Kidney epithelial cell (primary cell): ENCODE measurements at regions not wholly inside any gene's neighbourhood (a gene's known extent, or its start where the extent isn't known, plus 50 kb on each side); places are given as distances from the start of the nearest gene placed in this dataset.

Experiments
- DNase-seq: peaks from one replicate; pipeline ENCODE4 v3.0.0-alpha.2; 2010; ENCODE audit warnings: low read depth
- H3K27me3 ChIP-seq: 2 replicates; pipeline ENCODE4 v1.6.0; 2011; ENCODE audit warnings: low read length; ENCODE audit not compliant: control insufficient read depth, insufficient read depth
- H3K36me3 ChIP-seq: 2 replicates; pipeline ENCODE4 v1.5.1; 2011; ENCODE audit warnings: low read length; ENCODE audit not compliant: control insufficient read depth, insufficient read depth
- H3K4me3 ChIP-seq: 2 replicates; pipeline ENCODE4 v1.5.1; 2011; ENCODE audit warnings: low read depth, mild to moderate bottlenecking, control low read depth, low read length
- TF ChIP-seq, protein P1 (sequence below): IDR thresholded peaks from 2 replicates; pipeline ENCODE4 v1.5.1; 2011; ENCODE audit warnings: mild to moderate bottlenecking, moderate library complexity, low read length, control low read depth, inconsistent platforms; ENCODE audit not compliant: insufficient read depth, poor library complexity, severe bottlenecking

DNA sequence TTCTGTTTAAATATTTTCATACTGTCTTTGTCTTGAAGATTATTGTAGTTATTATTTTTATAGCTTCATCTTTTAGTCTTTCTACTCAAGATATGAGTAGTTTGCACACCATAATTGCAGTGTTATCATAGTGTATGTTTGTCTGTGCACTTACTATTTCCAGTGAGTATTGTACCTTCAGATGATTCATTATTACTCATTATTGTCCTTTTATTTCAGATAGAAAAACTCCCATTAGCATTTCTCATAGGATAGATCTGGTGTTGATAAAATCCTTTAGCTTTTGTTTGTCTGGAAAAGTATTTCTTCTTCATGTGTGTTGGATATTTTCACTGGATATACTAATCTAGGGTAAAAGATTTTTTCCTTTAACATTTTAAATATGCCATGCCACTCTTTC lies 646.2 kb upstream of the GRM3 start:
- Histone ChIP-seq H3K36me3 (no peaks in the 10 kb centered on the region), H3K4me3 (no peak overlapping the region), H3K27me3 (no peaks in the 10 kb centered on the region)
- TF ChIP-seq, protein P1, sequence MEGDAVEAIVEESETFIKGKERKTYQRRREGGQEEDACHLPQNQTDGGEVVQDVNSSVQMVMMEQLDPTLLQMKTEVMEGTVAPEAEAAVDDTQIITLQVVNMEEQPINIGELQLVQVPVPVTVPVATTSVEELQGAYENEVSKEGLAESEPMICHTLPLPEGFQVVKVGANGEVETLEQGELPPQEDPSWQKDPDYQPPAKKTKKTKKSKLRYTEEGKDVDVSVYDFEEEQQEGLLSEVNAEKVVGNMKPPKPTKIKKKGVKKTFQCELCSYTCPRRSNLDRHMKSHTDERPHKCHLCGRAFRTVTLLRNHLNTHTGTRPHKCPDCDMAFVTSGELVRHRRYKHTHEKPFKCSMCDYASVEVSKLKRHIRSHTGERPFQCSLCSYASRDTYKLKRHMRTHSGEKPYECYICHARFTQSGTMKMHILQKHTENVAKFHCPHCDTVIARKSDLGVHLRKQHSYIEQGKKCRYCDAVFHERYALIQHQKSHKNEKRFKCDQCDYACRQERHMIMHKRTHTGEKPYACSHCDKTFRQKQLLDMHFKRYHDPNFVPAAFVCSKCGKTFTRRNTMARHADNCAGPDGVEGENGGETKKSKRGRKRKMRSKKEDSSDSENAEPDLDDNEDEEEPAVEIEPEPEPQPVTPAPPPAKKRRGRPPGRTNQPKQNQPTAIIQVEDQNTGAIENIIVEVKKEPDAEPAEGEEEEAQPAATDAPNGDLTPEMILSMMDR: no peak
- DNase-seq: no peak

DNA sequence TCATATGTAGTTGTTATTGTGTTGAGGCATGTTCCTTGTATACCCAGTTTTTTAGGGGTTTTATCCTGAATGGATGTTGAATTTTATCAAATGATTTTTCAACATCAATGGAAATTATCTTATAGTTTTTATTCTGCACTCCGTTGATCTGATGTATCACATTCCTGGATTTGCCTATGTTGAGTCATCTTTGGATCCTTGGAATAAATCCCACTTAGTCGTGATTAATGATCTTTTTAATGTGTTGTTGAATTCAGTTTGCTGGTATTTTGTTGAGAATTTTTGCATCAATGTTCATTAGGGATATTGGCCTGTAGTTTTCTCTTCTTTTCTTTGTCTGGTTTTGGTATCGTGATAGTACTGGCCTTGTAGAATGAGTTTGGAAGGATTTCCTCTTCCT lies 648.6 kb upstream of the GRM3 start:
- no peaks in the 10 kb centered on the region for H3K27me3 ChIP-seq
- no peak overlapping the region for H3K4me3 ChIP-seq
- no peak for DNase-seq
- no peaks in the 10 kb centered on the region for H3K36me3 ChIP-seq
- TF ChIP-seq, protein P1: no peak

DNA sequence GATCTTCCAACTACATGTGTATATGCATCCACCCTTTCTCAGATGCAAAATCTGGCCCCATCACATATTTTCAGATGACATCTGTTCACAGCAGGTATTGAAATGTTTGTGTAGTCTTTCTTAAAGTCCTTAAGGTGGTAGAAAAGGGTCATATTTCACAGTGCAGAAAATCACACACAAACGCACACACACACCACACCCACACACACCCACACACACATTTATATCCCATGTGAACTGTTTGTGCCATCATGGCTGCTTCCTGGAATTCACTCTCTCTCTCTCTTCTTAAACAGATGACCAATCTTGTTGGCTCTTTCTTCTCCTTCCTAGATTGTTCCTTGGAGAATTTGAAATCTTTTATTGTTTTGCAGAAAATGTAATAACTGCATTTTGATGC lies 663.0 kb upstream of the GRM3 start:
- H3K4me3 ChIP-seq: no peak overlapping the region
- H3K36me3 ChIP-seq: no peaks in the 10 kb centered on the region
- H3K27me3 ChIP-seq: no peaks in the 10 kb centered on the region
- TF ChIP-seq, protein P1: no peak
- no peak for DNase-seq

DNA sequence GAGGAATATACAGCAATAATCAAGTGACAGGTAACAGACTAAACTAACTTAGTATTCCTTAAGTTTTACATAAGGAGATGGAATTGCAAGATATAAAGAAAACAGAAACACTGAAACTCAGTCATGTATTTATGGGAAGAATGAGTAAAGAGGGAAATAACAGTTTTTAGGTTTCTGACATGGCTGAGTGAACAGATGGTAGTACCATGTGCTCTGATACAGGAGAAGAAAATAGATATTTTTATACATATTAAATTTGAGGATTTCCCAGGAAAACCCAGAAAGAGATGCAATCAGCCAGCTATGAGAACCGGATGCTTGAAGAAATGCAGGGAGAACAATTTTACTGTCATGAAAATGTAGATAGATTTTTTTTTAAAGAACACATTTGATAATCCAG lies 669.5 kb upstream of the GRM3 start:
- TF ChIP-seq, protein P1: no peak
- Histone ChIP-seq H3K4me3 (no peak overlapping the region), H3K27me3 (no peaks in the 10 kb centered on the region), H3K36me3 (no peaks in the 10 kb centered on the region)
- no peak for DNase-seq

DNA sequence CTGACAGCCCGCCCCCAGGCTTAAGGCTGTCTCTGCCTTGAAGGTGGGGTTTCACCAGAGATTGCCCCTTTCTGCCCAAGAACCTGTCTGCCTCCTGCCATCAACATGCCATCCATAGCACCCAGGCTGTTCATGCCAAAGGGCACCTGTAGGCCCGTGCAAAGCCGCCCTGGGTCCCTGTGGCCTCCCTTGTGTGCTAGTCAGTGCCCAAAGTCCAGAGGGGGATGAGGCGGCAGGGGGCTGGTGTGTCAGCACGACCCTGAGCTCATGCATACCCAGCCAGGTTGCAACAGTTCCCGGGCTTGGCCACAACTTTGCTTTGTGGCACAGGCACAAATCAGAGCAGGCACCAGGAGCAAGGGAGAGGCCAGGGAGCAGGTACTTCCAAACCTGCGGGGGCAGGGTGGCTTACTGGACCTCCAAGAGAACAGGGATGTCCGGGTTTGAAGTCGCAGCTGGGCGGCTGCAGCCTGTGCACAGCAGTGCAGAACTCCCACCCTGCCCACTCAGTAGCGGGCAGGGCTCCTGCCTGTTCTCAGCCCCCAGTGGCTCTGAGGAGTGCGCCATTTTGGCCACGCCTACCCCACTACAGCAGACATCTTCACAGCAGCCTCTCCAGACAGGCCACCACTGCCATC lies 671.1 kb upstream of the GRM3 start:
- DNase-seq: no peak
- H3K27me3 ChIP-seq: no peaks in the 10 kb centered on the region
- H3K4me3 ChIP-seq: no peak overlapping the region
- no peaks in the 10 kb centered on the region for H3K36me3 ChIP-seq
- TF ChIP-seq, protein P1: no peak

DNA sequence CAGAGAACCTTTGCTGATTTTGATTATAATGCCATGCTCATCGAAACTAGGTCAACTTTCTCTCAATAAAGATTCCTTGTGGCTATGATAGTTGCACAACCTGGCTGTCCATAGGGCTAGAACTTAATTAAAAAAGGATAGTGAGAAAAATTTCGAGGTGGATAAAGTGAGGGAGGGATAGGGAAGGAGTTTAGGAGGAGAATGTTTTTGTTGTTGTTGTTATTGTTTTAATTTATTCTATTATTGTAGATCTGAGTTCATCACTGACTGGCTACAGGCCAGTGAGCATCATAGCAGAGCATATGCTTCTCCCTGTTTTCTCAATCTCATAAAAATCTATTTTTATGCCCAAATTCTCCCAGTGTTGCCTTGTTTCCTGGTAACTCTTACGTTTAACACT lies 688.7 kb upstream of the GRM3 start:
- DNase-seq: no peak
- TF ChIP-seq, protein P1: no peak
- Histone ChIP-seq H3K27me3 (no peaks in the 10 kb centered on the region), H3K4me3 (no peak overlapping the region), H3K36me3 (no peaks in the 10 kb centered on the region)
